ENCODE measurements at regions not wholly inside any gene's neighbourhood (a gene's known extent, or its start where the extent isn't known, plus 50 kb on each side); places are given as distances from the start of the nearest gene placed in this dataset.

DNA sequence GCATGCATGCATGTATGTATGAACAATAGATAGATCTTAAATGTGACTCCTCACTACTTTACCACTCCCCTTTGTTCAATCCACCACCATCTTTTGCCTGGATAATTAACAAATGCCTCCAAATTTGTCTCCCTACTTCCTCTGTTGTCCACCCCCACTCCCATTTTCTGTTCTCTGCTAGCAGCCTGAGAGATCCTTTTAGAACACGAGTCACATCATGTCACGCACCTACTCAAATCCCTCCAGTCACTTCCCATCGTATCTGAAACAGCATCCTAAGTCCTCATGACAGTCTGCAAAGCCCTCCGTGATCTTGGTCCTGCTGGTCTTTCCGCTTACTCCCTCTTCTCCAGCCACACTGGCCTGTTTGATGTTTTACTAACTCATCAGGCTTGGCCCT is 527.3 kb downstream of the EPHA4 start:
- DNase-seq, result no peak
- CTCF ChIA-PET, result no interaction called here
- Mint-ChIP-seq H3K4me3 (no peak overlapping the region), H3K36me3 (ENCODE audit: low read depth) (no peaks in the 10 kb centered on the region), H3K9me3 (no peaks in the 10 kb centered on the region), H3K4me1 (ENCODE audit: low read depth) (no peaks in the 10 kb centered on the region), H3K27me3 (ENCODE audit: low read depth) (no peaks in the 10 kb centered on the region), H3K27ac (no peak overlapping the region)
- intact Hi-C loops (cut with micrococcal nuclease), result no loop called here

DNA sequence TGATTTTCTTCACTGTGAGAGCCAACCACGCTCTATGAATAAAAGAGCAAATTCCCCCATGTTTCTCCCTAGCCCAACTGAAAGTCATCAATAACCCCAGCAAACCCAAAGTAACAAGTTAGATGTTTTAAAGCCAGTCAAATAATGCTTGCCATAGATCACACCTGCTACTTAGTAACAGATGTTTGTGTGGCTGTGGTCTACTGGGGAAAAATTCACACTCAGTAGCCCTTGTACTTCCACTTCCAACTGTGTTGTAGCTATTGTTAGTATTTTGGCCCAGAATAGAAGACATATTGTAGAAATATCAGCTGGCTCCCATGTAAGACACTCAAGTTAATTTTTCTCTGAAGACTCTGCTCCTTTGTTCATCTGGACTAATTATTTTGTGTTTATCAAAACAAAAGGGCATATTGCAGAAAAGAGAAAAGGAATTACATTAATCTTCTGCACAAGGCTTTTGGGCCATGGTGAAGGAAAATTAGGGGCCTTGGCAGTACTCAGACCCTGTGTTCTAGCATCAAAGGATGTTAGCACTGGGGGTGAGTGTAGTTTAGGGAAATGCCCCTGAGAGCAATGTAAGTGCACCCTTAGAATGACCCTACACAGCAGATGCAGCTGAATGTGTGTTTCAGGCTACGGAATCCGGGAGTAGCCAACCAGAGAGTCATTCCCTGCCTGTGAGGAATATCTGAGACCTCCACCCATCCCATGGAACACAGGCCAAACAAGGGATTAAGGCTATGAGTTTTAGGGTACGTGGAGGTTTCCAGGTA is 521.9 kb downstream of the EPHA4 start:
- DNase-seq, result no peak
- CTCF ChIA-PET, result no interaction called here
- Mint-ChIP-seq H3K4me3 (no peak overlapping the region), H3K4me1 (ENCODE audit: low read depth) (no peaks in the 10 kb centered on the region), H3K27me3 (ENCODE audit: low read depth) (peaks cover 6% of the 10 kb centered on the region), H3K9me3 (no peaks in the 10 kb centered on the region), H3K36me3 (ENCODE audit: low read depth) (no peaks in the 10 kb centered on the region), H3K27ac (no peak overlapping the region)
- intact Hi-C loops (cut with micrococcal nuclease), result no loop called here

DNA sequence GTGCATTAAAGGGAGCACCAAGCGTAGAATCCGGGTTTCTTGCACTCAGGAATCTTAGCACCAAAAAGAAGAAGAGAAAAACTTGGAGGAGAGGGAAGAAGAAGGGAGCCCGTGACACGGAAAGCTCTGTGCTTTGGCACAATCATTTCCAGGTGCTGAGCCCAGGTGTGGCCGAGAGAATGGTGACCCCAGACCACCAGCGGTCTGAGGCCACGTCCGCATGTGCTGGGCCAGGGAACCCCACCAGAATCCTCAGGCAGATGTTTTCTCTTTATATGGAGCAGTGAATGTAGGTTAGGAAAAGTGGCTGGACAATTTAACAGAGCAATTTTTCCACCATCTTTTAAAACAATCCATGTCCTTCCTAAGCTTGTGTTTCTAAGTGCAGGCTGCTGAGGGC is 520.9 kb downstream of the EPHA4 start:
- H3K27me3 Mint-ChIP-seq (ENCODE audit: low read depth), result peaks cover 6% of the 10 kb centered on the region
- no peaks in the 10 kb centered on the region for H3K4me1 Mint-ChIP-seq (ENCODE audit: low read depth)
- H3K27ac Mint-ChIP-seq, result no peak overlapping the region
- CTCF ChIA-PET, result no interaction called here
- H3K4me3 Mint-ChIP-seq, result no peak overlapping the region
- H3K9me3 Mint-ChIP-seq, result no peaks in the 10 kb centered on the region
- DNase-seq, result no peak
- H3K36me3 Mint-ChIP-seq (ENCODE audit: low read depth), result no peaks in the 10 kb centered on the region
- intact Hi-C loops (cut with micrococcal nuclease), result no loop called here

DNA sequence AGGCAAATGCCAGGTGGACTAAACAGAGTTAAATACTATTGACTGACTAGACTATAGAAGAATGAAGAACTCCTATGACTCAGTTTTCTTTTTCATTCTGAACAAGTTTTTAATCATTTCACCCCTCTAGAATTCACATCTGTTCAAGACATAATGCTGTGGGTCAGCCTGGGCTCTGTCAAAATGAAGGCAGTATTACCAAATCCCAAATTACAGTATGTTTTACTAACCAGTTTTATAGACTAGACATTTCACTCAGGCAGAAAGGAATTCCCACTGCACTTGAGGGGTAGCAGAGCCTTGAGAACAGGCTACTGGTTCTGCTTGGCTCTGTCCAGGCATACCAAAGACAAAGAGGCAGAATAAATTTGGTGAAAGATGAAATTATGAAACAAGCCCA is 511.7 kb downstream of the EPHA4 start:
- Mint-ChIP-seq H3K27me3 (ENCODE audit: low read depth) (peaks cover 4% of the 10 kb centered on the region), H3K9me3 (peaks cover 3% of the 10 kb centered on the region), H3K36me3 (ENCODE audit: low read depth) (no peaks in the 10 kb centered on the region), H3K4me1 (ENCODE audit: low read depth) (no peaks in the 10 kb centered on the region), H3K27ac (no peak overlapping the region), H3K4me3 (no peak overlapping the region)
- CTCF ChIA-PET, result no interaction called here
- no peak for DNase-seq
- intact Hi-C loops (cut with micrococcal nuclease), result no loop called here

DNA sequence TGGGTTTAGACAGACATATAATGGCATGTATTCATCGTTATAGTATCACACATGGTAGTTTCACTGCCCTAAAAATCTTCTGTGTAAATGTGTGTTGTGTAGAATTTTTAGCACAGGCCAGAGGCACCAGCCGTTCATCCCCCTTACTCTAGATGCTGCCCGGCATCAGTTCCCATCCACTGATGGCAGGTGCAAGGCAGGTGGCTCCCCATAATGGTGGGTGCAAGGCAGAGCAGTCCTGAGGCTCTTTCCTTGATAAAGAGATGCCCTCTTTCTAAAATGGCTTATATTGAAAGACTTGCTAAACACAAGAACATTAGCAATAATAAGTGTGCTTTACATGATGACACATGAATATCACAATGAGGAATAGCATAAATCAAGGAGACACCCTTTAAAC is 508.5 kb downstream of the EPHA4 start:
- no peaks in the 10 kb centered on the region for H3K36me3 Mint-ChIP-seq (ENCODE audit: low read depth)
- peaks cover 2% of the 10 kb centered on the region for H3K9me3 Mint-ChIP-seq
- no peak for DNase-seq
- intact Hi-C loops (cut with micrococcal nuclease), result no loop called here
- CTCF ChIA-PET, result no interaction called here
- H3K4me1 Mint-ChIP-seq (ENCODE audit: low read depth), result no peaks in the 10 kb centered on the region
- H3K4me3 Mint-ChIP-seq, result no peak overlapping the region
- H3K27ac Mint-ChIP-seq, result no peak overlapping the region
- peaks cover 4% of the 10 kb centered on the region for H3K27me3 Mint-ChIP-seq (ENCODE audit: low read depth)

DNA sequence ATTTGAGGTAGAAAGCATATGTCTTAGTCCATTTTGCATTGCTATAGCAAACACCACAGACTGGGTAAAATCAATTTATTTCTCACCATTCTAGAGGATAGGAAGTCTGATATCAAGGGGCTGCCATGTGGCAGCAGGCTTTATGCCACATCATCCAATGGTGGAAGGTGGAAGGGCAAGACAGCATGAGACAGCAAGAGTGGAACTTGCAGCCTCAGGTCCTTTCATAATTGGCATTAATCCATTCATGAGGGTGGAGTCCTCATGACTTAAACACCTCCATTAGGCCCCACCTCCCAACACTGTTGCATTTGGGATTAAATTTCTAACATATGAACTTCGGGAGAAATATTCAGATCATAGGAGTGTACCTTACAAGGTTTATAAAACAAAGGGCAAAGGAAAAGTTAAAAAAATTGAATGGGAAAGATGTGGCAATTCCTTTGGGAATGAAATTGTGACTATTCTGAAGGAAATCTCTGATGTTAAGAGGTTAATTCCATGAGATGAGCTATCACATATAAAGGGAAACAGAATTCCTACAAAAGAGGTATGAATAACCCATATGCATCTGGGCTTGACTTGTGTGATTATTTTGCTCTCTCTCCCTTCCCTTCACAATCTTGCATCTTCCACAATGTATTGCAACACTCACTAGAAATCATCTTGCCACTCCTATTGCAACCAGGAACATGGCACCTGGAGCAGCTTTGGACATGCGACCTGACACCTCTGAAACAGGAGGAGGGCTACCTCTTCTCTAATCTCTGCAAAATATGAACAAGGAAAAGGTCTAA is 507.8 kb downstream of the EPHA4 start:
- Mint-ChIP-seq H3K27me3 (ENCODE audit: low read depth) (peaks cover 4% of the 10 kb centered on the region), H3K4me1 (ENCODE audit: low read depth) (no peaks in the 10 kb centered on the region), H3K27ac (no peak overlapping the region), H3K9me3 (peaks cover 2% of the 10 kb centered on the region), H3K36me3 (ENCODE audit: low read depth) (no peaks in the 10 kb centered on the region), H3K4me3 (no peak overlapping the region)
- CTCF ChIA-PET, result no interaction called here
- DNase-seq, result no peak
- intact Hi-C loops (cut with micrococcal nuclease), result no loop called here

DNA sequence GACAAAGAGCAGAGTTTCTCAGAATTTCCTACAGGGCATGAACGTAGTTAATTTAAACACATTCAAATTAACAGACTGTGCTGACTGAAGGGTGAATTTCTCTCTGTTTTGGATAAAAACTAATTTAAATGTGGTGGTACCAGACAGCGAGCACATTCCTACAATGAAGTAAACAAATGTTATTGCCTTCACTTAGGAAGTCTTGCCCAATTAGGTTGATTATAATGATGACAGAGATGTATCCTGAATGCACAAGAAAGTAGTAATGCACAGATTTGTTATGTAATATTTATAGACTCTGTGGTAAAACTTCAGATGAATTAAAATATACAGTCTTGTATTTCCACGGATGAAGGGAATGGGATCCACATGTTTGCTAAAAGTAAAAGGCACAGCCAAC is 507.2 kb downstream of the EPHA4 start:
- Mint-ChIP-seq H3K36me3 (ENCODE audit: low read depth) (no peaks in the 10 kb centered on the region), H3K27me3 (ENCODE audit: low read depth) (no peaks in the 10 kb centered on the region), H3K4me1 (ENCODE audit: low read depth) (no peaks in the 10 kb centered on the region), H3K4me3 (no peak overlapping the region), H3K27ac (no peak overlapping the region), H3K9me3 (peaks cover 2% of the 10 kb centered on the region)
- intact Hi-C loops (cut with micrococcal nuclease), result no loop called here
- DNase-seq, result no peak
- CTCF ChIA-PET, result no interaction called here

DNA sequence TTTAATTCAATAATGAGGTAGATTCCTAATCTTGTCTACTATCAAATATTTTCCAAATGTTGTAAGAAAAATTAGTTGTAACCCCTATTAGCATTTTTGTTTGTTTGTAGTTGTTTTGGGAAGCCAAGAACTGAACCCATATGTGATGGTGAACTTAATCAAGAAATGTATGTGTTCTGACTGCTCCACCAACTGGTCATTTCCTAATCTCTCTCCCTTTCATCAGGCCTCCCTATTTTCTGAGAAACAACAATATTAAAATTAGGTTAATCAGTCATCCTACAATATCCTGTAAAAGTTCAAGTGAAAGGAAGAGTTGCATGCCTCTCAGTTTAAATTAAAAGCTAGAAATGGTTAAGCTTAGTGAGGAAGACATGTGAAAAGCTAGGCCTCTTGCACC is 504.0 kb downstream of the EPHA4 start:
- Mint-ChIP-seq H3K27ac (no peak overlapping the region), H3K27me3 (ENCODE audit: low read depth) (peaks cover 2% of the 10 kb centered on the region), H3K4me1 (ENCODE audit: low read depth) (no peaks in the 10 kb centered on the region), H3K4me3 (no peak overlapping the region), H3K36me3 (ENCODE audit: low read depth) (no peaks in the 10 kb centered on the region), H3K9me3 (peaks cover 7% of the 10 kb centered on the region)
- intact Hi-C loops (cut with micrococcal nuclease), result no loop called here
- CTCF ChIA-PET, result no interaction called here
- no peak for DNase-seq

DNA sequence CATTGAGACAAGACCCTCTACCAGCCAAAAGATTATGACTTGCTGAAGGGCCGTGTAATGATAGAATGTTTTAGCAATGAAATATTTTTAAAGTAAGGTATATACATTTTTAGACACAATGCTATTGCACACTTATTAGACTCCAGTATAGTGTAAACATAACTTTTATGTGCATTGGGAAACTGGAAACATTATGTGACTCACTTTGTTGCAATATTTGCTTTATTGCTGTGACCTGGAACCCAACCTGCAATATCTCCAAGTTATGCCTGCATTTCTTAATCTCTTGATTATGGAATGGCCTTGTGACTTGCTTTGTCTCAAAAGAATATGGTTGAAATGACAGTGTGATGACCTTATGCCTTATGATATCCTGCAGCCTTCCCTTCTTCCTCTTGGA is 502.0 kb downstream of the EPHA4 start:
- peaks cover 7% of the 10 kb centered on the region for H3K9me3 Mint-ChIP-seq
- no peak for DNase-seq
- no peaks in the 10 kb centered on the region for H3K36me3 Mint-ChIP-seq (ENCODE audit: low read depth)
- CTCF ChIA-PET, result no interaction called here
- peaks cover 8% of the 10 kb centered on the region for H3K27me3 Mint-ChIP-seq (ENCODE audit: low read depth)
- no peak overlapping the region for H3K27ac Mint-ChIP-seq
- H3K4me3 Mint-ChIP-seq, result no peak overlapping the region
- no peaks in the 10 kb centered on the region for H3K4me1 Mint-ChIP-seq (ENCODE audit: low read depth)
- intact Hi-C loops (cut with micrococcal nuclease), result no loop called here

DNA sequence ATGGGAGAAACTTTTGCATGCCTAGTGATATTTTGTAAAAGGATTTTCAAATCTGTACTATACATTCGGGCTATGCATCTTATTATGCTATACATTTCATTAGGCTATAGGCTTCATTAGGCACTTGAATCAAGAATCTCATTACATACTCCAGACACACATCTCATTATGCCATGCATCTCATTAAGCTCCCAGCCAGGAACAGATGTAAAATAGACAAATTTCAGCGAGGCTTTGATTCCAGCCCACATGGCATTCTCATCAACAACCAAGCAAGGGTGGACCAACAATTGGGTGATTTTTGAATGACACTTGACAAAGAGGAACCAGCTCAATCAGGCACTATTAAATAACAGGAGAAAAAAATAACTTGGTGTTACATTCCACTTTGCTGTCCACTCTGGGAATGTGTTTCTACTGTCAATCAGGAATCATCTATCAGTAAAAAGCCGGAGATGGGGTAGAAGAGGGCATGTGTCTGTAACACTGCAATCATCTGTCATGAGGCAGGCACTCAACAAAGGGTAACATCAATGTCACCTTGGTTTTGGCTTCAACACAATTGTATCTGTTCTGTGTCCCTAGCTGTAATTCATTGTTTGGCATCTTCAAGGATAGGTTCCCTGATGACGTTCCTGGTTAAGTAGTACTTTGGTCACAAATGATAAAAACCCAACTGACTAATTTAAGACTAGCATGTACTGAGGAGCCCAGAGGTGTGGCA is 498.6 kb downstream of the EPHA4 start:
- Mint-ChIP-seq H3K27ac (no peak overlapping the region), H3K9me3 (peaks cover 8% of the 10 kb centered on the region), H3K36me3 (ENCODE audit: low read depth) (no peaks in the 10 kb centered on the region), H3K27me3 (ENCODE audit: low read depth) (peaks cover 8% of the 10 kb centered on the region), H3K4me1 (ENCODE audit: low read depth) (no peaks in the 10 kb centered on the region), H3K4me3 (no peak overlapping the region)
- no peak for DNase-seq
- intact Hi-C loops (cut with micrococcal nuclease), result no loop called here
- CTCF ChIA-PET, result no interaction called here

DNA sequence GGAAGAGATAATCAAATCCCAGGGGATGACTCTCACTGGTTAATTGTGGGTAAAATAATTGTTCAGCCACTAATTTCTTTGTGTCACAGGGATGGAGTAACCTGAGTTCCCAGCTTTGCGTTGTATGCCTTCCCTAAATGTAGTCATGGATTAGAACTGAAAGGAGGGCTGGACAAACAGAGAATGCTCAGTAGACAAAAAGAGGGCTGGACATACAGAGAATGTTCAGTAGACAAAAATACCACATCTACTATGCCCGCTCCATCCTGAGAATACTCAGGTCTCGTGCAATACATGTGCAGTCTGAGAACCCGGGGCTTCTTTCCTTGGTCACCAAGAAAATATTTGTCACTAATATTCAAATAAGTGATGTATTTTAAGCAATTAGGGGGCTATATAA is 497.9 kb downstream of the EPHA4 start:
- CTCF ChIA-PET, result no interaction called here
- no peak for DNase-seq
- Mint-ChIP-seq H3K36me3 (ENCODE audit: low read depth) (no peaks in the 10 kb centered on the region), H3K27ac (no peak overlapping the region), H3K27me3 (ENCODE audit: low read depth) (peaks cover 8% of the 10 kb centered on the region), H3K9me3 (peaks cover 8% of the 10 kb centered on the region), H3K4me1 (ENCODE audit: low read depth) (no peaks in the 10 kb centered on the region), H3K4me3 (no peak overlapping the region)
- intact Hi-C loops (cut with micrococcal nuclease), result no loop called here

DNA sequence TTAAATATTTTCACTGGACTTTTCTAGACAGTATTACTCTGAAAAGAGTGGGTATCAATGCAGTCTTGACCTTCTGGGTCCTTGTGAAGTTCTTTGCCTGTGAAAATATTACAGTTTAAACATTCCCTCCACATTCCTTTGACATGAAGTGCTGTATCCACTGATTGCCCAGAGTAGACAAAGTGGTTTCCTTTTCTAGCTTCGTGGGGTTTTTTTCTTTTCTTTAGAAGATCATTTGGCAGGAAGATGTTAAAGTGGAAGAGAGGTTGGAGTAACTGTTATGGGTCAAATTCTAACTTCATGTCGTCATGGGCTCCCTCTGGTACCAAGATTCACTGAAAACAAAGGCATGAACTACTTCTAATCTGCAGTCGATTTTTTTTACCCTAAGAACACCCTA is 496.9 kb downstream of the EPHA4 start:
- no peaks in the 10 kb centered on the region for H3K4me1 Mint-ChIP-seq (ENCODE audit: low read depth)
- CTCF ChIA-PET, result no interaction called here
- H3K27me3 Mint-ChIP-seq (ENCODE audit: low read depth), result peaks cover 8% of the 10 kb centered on the region
- H3K4me3 Mint-ChIP-seq, result no peak overlapping the region
- peaks cover 8% of the 10 kb centered on the region for H3K9me3 Mint-ChIP-seq
- no peak for DNase-seq
- intact Hi-C loops (cut with micrococcal nuclease), result no loop called here
- H3K36me3 Mint-ChIP-seq (ENCODE audit: low read depth), result no peaks in the 10 kb centered on the region
- no peak overlapping the region for H3K27ac Mint-ChIP-seq

DNA sequence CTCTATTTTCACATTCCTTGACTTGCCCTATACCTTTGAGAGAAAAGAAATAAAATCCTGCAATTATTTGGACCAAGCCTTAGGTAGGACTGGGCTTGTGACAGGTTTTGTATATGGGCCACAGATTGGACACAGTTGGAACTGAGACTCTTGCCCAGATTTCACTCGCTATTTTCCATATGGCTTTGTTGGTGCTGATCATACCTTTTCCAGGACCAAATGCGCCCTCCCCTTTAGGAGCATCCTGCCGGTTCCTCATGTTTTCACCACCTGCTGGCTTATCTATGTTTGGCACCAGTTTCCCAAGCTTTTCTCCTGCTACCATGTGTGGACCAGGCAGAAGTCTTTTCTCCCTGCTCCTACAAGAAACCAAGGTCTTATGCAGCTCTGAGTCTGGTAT is 494.9 kb downstream of the EPHA4 start:
- H3K36me3 Mint-ChIP-seq (ENCODE audit: low read depth), result no peaks in the 10 kb centered on the region
- CTCF ChIA-PET, result no interaction called here
- no peak overlapping the region for H3K4me3 Mint-ChIP-seq
- no peaks in the 10 kb centered on the region for H3K4me1 Mint-ChIP-seq (ENCODE audit: low read depth)
- peaks cover 2% of the 10 kb centered on the region for H3K9me3 Mint-ChIP-seq
- intact Hi-C loops (cut with micrococcal nuclease), result no loop called here
- H3K27ac Mint-ChIP-seq, result no peak overlapping the region
- no peak for DNase-seq
- H3K27me3 Mint-ChIP-seq (ENCODE audit: low read depth), result peaks cover 8% of the 10 kb centered on the region

Data from activated naive CD4-positive, alpha-beta T cell treated with anti-CD3 and anti-CD28 coated beads for 36 hours (primary cell).